COLO668 (cell line): ENCODE measurements at regions not wholly inside any gene's neighbourhood (a gene's known extent, or its start where the extent isn't known, plus 50 kb on each side); places are given as distances from the start of the nearest gene placed in this dataset.
"Not testable (repeated sequence)": the region's sequence is repeated elsewhere in the genome, so short reads cannot be mapped to it uniquely, and the experiment has no call there.

Experiments
- DNase-seq: peaks from one replicate; lab custom pipeline; 2025; ENCODE audit not compliant: unreplicated experiment; lab: John Stamatoyannopoulos, UW

DNA sequence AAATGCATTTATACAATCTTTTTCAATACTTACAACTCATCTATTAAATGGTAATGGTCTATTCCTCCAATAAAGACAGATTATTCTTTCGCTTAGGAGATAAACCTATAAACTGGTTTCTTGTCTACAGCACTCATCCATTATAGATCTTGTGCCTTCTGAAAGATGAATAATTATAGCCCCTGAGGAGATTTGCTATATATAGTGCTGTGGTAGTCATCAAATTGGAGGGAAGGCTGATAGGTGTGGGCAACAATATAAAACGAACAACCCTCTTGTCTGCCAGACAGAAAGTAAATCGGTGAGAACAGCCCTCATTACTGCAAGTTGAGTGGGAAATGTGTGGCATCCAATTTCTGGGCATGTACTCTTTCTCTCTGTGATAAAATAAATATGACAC is 292.5 kb upstream of the CNR1 start:
- no peak for DNase-seq

DNA sequence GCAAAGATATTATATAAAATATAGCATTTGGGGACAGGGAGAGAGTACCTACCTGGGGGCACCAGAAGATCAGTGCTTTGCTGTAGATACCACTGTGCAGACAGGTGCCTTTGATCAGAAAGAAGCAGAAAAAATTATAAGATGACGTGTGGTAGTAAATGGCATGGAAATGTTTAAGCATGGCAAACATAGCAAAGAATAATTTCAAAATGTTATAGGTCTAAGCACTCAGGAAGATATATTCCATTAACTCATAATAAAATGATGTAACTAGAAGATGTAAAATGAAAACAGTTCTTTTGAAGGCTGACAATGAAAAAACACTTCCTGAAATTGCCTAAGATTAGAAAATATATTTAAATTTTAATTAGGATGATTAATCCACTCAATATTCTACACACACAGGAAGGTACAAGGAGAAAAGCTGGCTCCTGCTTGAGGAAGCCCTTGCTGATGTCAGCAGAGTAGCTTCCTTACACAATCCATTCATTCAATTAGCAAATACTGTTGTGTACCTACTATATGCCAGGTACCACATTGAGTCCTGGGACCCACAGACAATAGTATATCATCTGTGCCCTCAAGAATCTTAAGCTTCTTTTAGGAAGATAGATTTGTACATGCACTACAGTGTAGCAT is 290.2 kb upstream of the CNR1 start:
- no peak for DNase-seq

DNA sequence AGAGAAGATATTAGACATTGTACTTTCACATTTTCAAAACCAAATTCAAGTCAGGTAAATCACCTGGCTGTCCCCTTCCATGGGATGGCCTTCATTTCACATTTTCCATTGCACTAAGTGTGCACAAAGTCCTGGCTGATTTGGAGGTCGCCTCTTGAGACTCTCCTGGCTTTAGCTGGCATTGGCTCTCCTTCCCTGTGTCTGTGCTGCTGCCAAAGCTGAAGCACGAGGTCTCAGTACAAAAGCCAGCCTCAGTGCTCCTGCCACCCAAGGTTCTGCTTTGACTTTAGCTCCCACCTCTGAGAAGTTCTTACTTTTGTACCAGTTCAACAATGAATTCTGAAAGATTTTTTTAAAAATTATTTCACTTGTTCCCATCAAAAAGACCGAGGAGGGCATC is 289.2 kb upstream of the CNR1 start:
- DNase-seq: no peak

DNA sequence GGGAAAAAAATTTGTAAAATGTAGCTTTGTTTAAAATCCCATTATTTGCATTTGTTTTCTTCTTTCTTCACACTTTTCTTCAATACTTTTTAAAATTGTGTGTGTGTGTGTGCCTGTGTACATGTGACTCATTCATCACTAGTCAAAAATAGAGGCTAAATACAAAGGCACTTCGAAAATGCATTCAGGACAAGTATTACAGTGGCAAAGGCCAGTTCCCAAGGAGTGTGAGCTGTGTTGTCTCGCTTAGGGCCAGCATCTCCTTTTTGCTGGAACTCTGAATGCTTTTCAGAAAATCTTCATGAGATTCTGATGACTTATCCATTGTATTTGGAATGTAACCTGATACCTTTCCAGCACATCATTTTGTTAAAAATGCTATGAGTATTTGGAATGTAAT is 288.5 kb upstream of the CNR1 start:
- DNase-seq: no peak

GRCh38 chr6:88449770-88450169 is 283.6 kb upstream of the CNR1 start:
- no peak for DNase-seq

GRCh38 chr6:88445188-88445965 is 279.2 kb upstream of the CNR1 start:
- DNase-seq: no peak

DNA sequence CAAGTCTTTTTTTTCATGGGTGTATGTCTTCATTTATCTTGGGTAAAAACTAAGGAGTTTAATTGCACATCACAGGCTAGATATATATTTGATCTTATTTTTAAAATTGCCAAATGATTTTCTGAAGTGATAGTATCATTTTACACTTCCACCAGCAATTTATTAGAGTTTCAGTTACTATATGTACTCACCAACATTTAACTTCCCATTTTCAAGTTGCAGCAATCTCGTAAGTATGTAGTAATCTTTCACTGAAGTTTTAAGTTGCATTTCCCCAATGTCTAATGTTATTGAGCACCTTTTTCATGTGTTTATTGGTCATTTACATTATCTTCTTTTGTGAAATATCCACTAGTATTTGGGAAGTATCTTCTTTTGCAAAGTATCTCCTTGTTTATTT is 277.4 kb upstream of the CNR1 start:
- DNase-seq: no peak

DNA sequence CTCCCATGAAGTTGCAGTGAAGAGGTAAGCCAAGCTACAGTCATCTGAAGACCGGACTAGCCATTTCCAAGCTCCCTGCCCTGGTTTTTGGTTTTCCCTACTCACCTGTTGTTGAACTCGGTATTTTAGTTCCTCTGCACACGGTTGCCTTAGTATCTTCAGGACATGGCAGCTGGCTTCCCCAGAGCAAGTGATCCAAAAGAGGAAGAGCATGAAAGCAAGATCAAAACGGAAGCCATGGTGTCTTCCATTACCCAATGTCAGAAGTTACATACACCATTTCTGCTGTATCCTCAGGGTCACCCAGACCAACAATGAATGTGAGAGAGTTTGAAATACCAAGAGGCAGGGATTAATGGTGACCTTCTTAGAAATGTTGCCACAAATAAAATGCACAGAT is 276.6 kb upstream of the CNR1 start:
- DNase-seq: no peak

DNA sequence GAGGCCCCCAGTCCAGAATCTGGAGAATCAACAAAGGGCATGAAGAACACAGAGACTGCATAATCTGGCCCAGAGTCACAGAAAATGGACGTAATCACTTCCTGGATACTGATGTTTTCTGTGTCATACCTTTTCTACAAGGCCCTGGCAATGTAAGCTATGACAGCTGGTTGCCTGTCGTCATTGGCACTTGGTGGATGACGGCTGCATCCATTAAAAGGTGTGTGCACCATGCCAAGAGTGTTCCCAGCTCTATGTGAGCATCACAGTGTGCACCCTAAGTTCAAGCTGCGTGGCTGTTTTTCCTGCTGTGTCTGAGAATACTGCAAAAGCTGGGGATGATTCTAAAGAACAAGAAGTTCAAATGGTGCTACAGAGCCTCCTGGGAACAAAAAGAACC is 275.2 kb upstream of the CNR1 start:
- DNase-seq: no peak

GRCh38 chr6:88428068-88428467 is 261.9 kb upstream of the CNR1 start:
- no peak for DNase-seq

DNA sequence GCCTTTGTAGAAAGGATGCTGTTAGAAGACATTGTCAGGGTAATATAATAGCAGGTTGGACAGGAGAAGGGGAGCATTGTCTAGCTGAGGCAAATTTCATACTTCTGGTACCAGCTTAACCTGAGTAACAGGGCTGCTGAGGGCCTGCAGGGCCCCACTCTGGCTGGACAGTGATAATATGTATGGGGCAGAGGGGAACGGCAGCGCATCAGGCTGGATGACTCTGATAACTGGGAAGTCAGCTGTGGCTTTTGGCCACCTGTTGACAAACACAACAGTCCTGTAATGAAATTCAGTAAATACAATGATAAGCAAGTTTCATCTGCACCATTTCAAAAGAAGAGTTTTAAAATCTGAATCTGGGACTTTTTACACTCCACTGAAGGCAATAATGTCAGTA is 259.9 kb upstream of the CNR1 start:
- DNase-seq: no peak

GRCh38 chr6:88422831-88423230 is 256.7 kb upstream of the CNR1 start:
- DNase-seq: no peak

GRCh38 chr6:88420967-88421488 is 254.9 kb upstream of the CNR1 start:
- DNase-seq: not testable (repeated sequence)

- not testable (repeated sequence) for DNase-seq
Observed at GRCh38 chr6:88418921-88419810, 253.0 kb upstream of the CNR1 start.

DNA sequence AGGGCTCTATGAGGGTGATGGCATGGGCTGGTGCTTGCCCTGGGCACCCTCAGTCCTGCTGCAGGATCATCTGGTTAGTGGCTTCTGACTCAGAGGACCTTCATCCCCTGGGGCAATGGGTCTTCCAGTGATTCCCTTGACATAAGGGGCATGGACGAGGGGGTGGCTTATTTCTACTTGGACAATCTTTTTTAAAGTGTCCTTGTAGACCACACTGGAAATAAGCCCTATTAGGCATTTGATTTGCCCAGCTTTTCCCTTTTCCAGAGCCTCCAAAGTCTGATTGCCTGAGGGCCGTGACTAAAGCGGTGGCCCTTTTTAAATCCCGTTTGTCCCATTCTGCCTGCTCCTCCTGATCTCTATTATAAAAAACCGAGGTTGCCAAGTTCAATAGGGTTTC is 251.2 kb upstream of the CNR1 start:
- not testable (repeated sequence) for DNase-seq

DNA sequence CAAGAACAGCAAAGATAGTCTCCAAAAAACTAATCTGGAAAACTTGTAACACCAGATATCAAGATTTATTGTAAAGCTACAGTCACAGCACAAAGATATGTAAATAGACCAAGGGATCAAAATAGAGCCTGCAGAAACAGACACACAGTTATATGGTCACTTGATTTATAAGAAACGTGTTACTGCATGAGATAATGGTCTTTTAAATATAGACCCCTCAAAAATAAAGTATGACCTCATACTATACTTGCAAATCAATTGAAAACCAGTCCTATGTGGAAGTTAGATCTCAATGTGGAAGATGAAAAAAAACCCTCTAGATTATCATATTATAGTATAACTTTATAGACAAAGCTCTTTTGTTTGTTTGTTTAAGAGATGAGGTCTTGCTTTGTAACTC is 247.3 kb upstream of the CNR1 start:
- no peak for DNase-seq

DNA sequence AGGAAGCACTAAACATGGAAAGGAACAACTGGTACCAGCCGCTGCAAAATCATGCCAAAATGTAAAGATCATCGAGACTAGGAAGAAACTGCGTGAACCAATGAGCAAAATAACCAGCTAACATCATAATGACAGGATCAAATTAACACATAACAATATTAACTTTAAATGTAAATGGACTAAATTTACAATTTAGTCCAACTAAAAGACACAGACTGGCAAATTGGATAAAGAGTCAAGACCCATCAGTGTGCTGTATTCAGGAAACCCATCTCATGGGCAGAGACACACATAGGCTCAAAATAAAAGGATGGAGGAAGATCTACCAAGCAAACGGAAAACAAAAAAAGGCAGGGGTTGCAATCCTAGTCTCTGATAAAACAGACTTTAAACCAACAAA is 242.2 kb upstream of the CNR1 start:
- not testable (repeated sequence) for DNase-seq

DNA sequence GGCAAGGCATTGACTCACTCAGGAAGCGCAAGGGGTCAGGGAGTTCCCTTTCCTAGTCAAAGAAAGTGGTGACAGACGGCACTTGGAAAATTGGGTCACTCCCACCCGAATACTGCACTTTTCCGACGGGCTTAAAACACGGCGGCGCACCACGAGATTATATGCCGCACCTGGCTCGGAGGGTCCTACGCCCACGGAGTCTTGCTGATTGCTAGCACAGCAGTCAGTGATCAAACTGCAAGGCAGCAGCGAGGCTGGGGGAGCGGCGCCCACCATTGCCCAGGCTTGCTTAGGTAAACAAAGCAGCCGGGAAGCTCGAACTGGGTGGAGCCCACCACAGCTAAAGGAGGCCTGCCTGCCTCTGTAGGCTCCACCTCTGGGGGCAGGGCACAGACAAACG is 240.5 kb upstream of the CNR1 start:
- DNase-seq: not testable (repeated sequence)

- no peak for DNase-seq
Observed at GRCh38 chr6:88403486-88403885, 237.3 kb upstream of the CNR1 start.

GRCh38 chr6:88402909-88403308 is 236.8 kb upstream of the CNR1 start:
- DNase-seq: no peak

- DNase-seq: peak; percentile 4
Observed at GRCh38 chr6:88390998-88391397, 224.9 kb upstream of the CNR1 start.

DNA sequence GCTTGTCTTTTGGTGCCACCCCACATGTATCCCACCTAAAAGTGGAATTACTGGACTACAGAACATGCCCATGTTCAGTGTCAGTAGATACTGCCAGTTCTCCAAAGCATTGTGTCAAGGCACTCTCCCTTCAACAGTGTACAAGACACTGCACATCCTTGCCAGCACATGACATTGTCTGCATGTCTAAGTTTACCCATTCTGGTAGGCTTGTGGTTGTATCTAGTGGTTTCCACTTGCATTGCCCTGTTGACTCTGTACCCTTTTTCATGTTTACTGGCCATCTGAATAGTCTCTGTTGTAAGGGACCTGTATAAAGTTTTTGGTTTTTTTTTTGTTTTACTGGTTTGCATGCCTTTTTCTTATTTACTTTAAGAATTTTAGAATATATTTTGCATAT is 222.4 kb upstream of the CNR1 start:
- DNase-seq: no peak
